ENCODE measurements at regions not wholly inside any gene's neighbourhood (a gene's known extent, or its start where the extent isn't known, plus 50 kb on each side); places are given as distances from the start of the nearest gene placed in this dataset.

- no peak for TF ChIP-seq CTCF (IDR thresholded peaks at IDR 0.05)
- no peak for TF ChIP-seq IRF3 (IDR thresholded peaks at IDR 0.05; ENCODE audit: low read depth, low read length)
- no peak for TF ChIP-seq MAX (IDR thresholded peaks at IDR 0.05; ENCODE audit: low read depth)
- TF ChIP-seq MXI1 (IDR thresholded peaks at IDR 0.05; ENCODE audit: low read depth, low read length), result no peak
- TF ChIP-seq POLR2AphosphoS5 (IDR thresholded peaks at IDR 0.05; ENCODE audit: low read depth, low read length), result no peak
- TF ChIP-seq RAD21 (IDR thresholded peaks at IDR 0.05; ENCODE audit: low read length), result no peak
- no peak for TF ChIP-seq YY1 (IDR thresholded peaks at IDR 0.05; ENCODE audit: low read depth)
- no peak for TF ChIP-seq NRF1 (IDR thresholded peaks at IDR 0.05; ENCODE audit: low read depth, low read length)
- no peak for TF ChIP-seq GABPA (IDR thresholded peaks at IDR 0.05; ENCODE audit: low read depth)
- TF ChIP-seq FOXM1 (IDR thresholded peaks at IDR 0.05; ENCODE audit: low read depth), result no peak
- TF ChIP-seq SIN3A (IDR thresholded peaks at IDR 0.05; ENCODE audit: borderline replicate concordance, low read depth, low read length), result no peak
Measured at GRCh38 chr5:3322642-3323041, 273.0 kb upstream of the IRX1 start.
